H9 (cell line): ENCODE measurements at regions not wholly inside any gene's neighbourhood (a gene's known extent, or its start where the extent isn't known, plus 50 kb on each side); places are given as distances from the start of the nearest gene placed in this dataset.

Experiments used
- DNase-seq: peaks from one replicate; pipeline ENCODE4 v3.0.0-alpha.2; 2017
- H2AFZ ChIP-seq: one replicate; pipeline ENCODE4 v1.6.1; 2013; ENCODE audit warnings: mild to moderate bottlenecking, low read length, control low read depth, moderate library complexity
- H2AK5ac ChIP-seq: 2 replicates; pipeline ENCODE4 v1.6.1; 2013; ENCODE audit warnings: low read length, control low read depth, mixed read lengths; ENCODE audit not compliant: insufficient read length
- H2BK120ac ChIP-seq: one replicate; pipeline ENCODE4 v1.6.1; 2013; ENCODE audit warnings: low read depth, mild to moderate bottlenecking, low read length, control low read depth, inconsistent platforms; ENCODE audit not compliant: poor library complexity, severe bottlenecking
- H2BK12ac ChIP-seq: 2 replicates; pipeline ENCODE4 v1.6.1; 2013; ENCODE audit warnings: low read length, control low read depth, mixed read lengths, low read depth; ENCODE audit not compliant: insufficient read length
- H2BK15ac ChIP-seq: 2 replicates; pipeline ENCODE4 v1.6.1; 2013; ENCODE audit warnings: low read depth, low read length, control low read depth
- H2BK20ac ChIP-seq: one replicate; pipeline ENCODE4 v1.6.1; 2013; ENCODE audit warnings: low read depth, mild to moderate bottlenecking, low read length, control low read depth, inconsistent platforms; ENCODE audit not compliant: poor library complexity, severe bottlenecking
- H2BK5ac ChIP-seq: 2 replicates; pipeline ENCODE4 v1.6.1; 2013; ENCODE audit warnings: low read length, control low read depth, mixed read lengths; ENCODE audit not compliant: insufficient read length
- H3K14ac ChIP-seq: 2 replicates; pipeline ENCODE4 v1.6.1; 2013; ENCODE audit warnings: low read length, control low read depth; ENCODE audit not compliant: insufficient read depth
- H3K18ac ChIP-seq: 2 replicates; pipeline ENCODE4 v1.6.1; 2013; ENCODE audit warnings: low read depth, mild to moderate bottlenecking, mixed read lengths, low read length, control low read depth; ENCODE audit not compliant: insufficient read length
- H3K23ac ChIP-seq: 2 replicates; pipeline ENCODE4 v1.6.1; 2013; ENCODE audit warnings: low read length, control low read depth, mixed read lengths, low read depth; ENCODE audit not compliant: insufficient read length
- H3K23me2 ChIP-seq: 2 replicates; pipeline ENCODE4 v1.6.1; 2013; ENCODE audit warnings: low read depth, mild to moderate bottlenecking, mixed read lengths, low read length, control low read depth; ENCODE audit not compliant: insufficient read length, poor library complexity, severe bottlenecking
- H3K27ac ChIP-seq: 2 replicates; pipeline ENCODE4 v1.5.1; 2013; ENCODE audit warnings: low read length, control low read depth, mixed read lengths, low read depth; ENCODE audit not compliant: insufficient read length
- H3K27me3 ChIP-seq: 2 replicates; pipeline ENCODE4 v1.6.1; 2013; ENCODE audit warnings: low read length, control low read depth, inconsistent platforms; ENCODE audit not compliant: insufficient read depth
- H3K4ac ChIP-seq: 2 replicates; pipeline ENCODE4 v1.6.1; 2013; ENCODE audit warnings: low read depth, mild to moderate bottlenecking, control low read depth, inconsistent platforms, low read length, moderate library complexity
- H3K4me1 ChIP-seq: 2 replicates; pipeline ENCODE4 v1.6.1; 2013; ENCODE audit warnings: low read length, control low read depth, inconsistent platforms; ENCODE audit not compliant: insufficient read depth
- H3K4me2 ChIP-seq: 2 replicates; pipeline ENCODE4 v1.6.1; 2013; ENCODE audit warnings: low read length, control low read depth, mixed read lengths; ENCODE audit not compliant: insufficient read length, insufficient read depth
- H3K56ac ChIP-seq: 2 replicates; pipeline ENCODE4 v1.6.1; 2013; ENCODE audit warnings: low read depth, mild to moderate bottlenecking, mixed read lengths, low read length, control low read depth; ENCODE audit not compliant: insufficient read length
- H3K79me1 ChIP-seq: 2 replicates; pipeline ENCODE4 v1.6.1; 2013; ENCODE audit warnings: low read depth, mild to moderate bottlenecking, moderate library complexity, low read length, control low read depth, inconsistent platforms; ENCODE audit not compliant: insufficient read depth, poor library complexity, severe bottlenecking
- H3K79me2 ChIP-seq: 2 replicates; pipeline ENCODE4 v1.6.1; 2013; ENCODE audit warnings: low read length, control low read depth, inconsistent platforms; ENCODE audit not compliant: insufficient read depth
- H3K9ac ChIP-seq: 2 replicates; pipeline ENCODE4 v1.6.1; 2013; ENCODE audit warnings: low read length, control low read depth, mixed read lengths; ENCODE audit not compliant: insufficient read length; ENCODE audit errors: extremely low read depth
- H3K9me3 ChIP-seq: one replicate; pipeline ENCODE4 v1.6.1; 2013; ENCODE audit warnings: low read depth, low read length, inconsistent platforms; ENCODE audit not compliant: control insufficient read depth
- H3T11ph ChIP-seq: one replicate; pipeline ENCODE4 v1.6.1; 2013; ENCODE audit warnings: mild to moderate bottlenecking, low read length, control low read depth, inconsistent platforms
- H4K20me1 ChIP-seq: one replicate; pipeline ENCODE4 v1.6.1; 2013; ENCODE audit not compliant: control insufficient read depth, insufficient read length, insufficient read depth
- H4K5ac ChIP-seq: 2 replicates; pipeline ENCODE4 v1.6.1; 2013; ENCODE audit warnings: low read depth, mild to moderate bottlenecking, mixed read lengths, low read length, control low read depth; ENCODE audit not compliant: insufficient read length
- H4K8ac ChIP-seq: replicated peaks from 2 replicates; pipeline ENCODE4 v1.6.1; 2013; ENCODE audit warnings: low read length, control low read depth, mixed read lengths, low read depth; ENCODE audit not compliant: insufficient read length
- H4K91ac ChIP-seq: 2 replicates; pipeline ENCODE4 v1.6.1; 2013; ENCODE audit warnings: low read depth, mild to moderate bottlenecking, moderate library complexity, mixed read lengths, low read length, control low read depth; ENCODE audit not compliant: insufficient read length
- H3K27ac Mint-ChIP-seq, 3 experiments: 2 replicates in 2 of 3; 3 replicates in 1 of 3; pipeline ENCODE4 v1.8.0; 2020 to 2021; ENCODE audit warnings: mixed read lengths in 3 of 3, mild to moderate bottlenecking in 1 of 3, moderate library complexity in 1 of 3
- H3K27me3 Mint-ChIP-seq: 2 replicates; pipeline ENCODE4 v1.8.0; 2021; ENCODE audit warnings: low read depth, mild to moderate bottlenecking, moderate library complexity, mixed read lengths
- H3K36me3 Mint-ChIP-seq, 3 experiments: 2 replicates in 2 of 3; 3 replicates in 1 of 3; pipeline ENCODE4 v1.8.0; 2020 to 2021; ENCODE audit warnings: low read depth in 3 of 3, mixed read lengths in 3 of 3; ENCODE audit not compliant: insufficient read depth in 1 of 3
- H3K4me1 Mint-ChIP-seq, 2 experiments: 2 replicates each; pipeline ENCODE4 v1.8.0; 2020; ENCODE audit warnings: mixed read lengths in 2 of 2
- H3K4me3 Mint-ChIP-seq, 2 experiments: 2 replicates in 1 of 2; 3 replicates in 1 of 2; pipeline ENCODE4 v1.8.0; 2020 to 2021; ENCODE audit warnings: mild to moderate bottlenecking in 2 of 2, mixed read lengths in 2 of 2, moderate library complexity in 1 of 2
- H3K9me3 Mint-ChIP-seq, 2 experiments: 2 replicates in 1 of 2; 3 replicates in 1 of 2; pipeline ENCODE4 v1.8.0; 2020; ENCODE audit warnings: mild to moderate bottlenecking in 2 of 2, mixed read lengths in 2 of 2, moderate library complexity in 1 of 2
- TF ChIP-seq, protein P1 (sequence below): fragments of 200-600 bp; sonication (generic); conservative IDR thresholded peaks from 3 replicates; pipeline ENCODE4 v1.8.0; 2021; ENCODE audit warnings: antibody characterized with exemption, mild to moderate bottlenecking

DNA sequence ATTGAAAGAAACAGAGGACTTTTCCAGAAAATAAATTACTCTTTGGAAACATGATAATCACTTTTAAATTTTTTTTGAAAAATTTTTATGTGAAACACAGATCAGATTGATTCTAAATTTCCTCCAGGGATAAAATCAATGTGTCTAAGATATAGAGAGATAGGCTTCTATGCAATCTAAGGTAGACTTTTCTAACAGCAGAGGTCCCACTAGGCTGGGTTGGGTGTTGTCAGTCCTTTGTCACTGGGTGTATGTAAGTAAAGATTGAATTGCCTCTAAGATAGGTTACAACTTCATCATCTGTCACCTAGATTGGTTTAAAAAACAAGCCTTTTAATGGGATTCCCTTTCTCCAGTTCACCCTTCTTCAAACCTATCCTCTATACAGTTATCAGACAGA is 449.9 kb downstream of the DHX35 start:
- no peak overlapping the region for H3K18ac ChIP-seq
- Mint-ChIP-seq H3K36me3 (no peaks in the 10 kb centered on the region), H3K27ac (no peak overlapping the region), H3K27me3 (0 out of 2 replicates have a peak, but pooled peaks cover 1% of the 10 kb centered on the region), H3K9me3 (no peaks in the 10 kb centered on the region), H3K4me1 (peaks cover 0 to under 1% of the 10 kb centered on the region in 2 experiments; a peak in 1 of 4 replicates), H3K4me3 (no peak overlapping the region)
- no peaks in the 10 kb centered on the region for H3K23me2 ChIP-seq
- H4K91ac ChIP-seq: no peak overlapping the region
- H3K79me1 ChIP-seq: no peaks in the 10 kb centered on the region
- H2AK5ac ChIP-seq: no peak overlapping the region
- TF ChIP-seq, protein P1, sequence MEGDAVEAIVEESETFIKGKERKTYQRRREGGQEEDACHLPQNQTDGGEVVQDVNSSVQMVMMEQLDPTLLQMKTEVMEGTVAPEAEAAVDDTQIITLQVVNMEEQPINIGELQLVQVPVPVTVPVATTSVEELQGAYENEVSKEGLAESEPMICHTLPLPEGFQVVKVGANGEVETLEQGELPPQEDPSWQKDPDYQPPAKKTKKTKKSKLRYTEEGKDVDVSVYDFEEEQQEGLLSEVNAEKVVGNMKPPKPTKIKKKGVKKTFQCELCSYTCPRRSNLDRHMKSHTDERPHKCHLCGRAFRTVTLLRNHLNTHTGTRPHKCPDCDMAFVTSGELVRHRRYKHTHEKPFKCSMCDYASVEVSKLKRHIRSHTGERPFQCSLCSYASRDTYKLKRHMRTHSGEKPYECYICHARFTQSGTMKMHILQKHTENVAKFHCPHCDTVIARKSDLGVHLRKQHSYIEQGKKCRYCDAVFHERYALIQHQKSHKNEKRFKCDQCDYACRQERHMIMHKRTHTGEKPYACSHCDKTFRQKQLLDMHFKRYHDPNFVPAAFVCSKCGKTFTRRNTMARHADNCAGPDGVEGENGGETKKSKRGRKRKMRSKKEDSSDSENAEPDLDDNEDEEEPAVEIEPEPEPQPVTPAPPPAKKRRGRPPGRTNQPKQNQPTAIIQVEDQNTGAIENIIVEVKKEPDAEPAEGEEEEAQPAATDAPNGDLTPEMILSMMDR: no peak
- H3K79me2 ChIP-seq: no peaks in the 10 kb centered on the region
- no peak overlapping the region for H3K56ac ChIP-seq
- no peak overlapping the region for H3T11ph ChIP-seq
- no peak overlapping the region for H3K27ac ChIP-seq
- H4K8ac ChIP-seq: no peak overlapping the region
- no peaks in the 10 kb centered on the region for H4K20me1 ChIP-seq
- no peak overlapping the region for H4K5ac ChIP-seq
- H3K4me1 ChIP-seq: no peaks in the 10 kb centered on the region
- H2BK120ac ChIP-seq: no peak overlapping the region
- no peak overlapping the region for H2BK15ac ChIP-seq
- H2BK20ac ChIP-seq: no peak overlapping the region
- no peak overlapping the region for H3K14ac ChIP-seq
- no peak overlapping the region for H3K4ac ChIP-seq
- H3K9me3 ChIP-seq: no peaks in the 10 kb centered on the region
- H3K23ac ChIP-seq: no peak overlapping the region
- no peak overlapping the region for H2AFZ ChIP-seq
- no peak for DNase-seq
- H3K9ac ChIP-seq: no peak overlapping the region
- H3K27me3 ChIP-seq: no peaks in the 10 kb centered on the region
- no peak overlapping the region for H2BK12ac ChIP-seq
- H2BK5ac ChIP-seq: no peak overlapping the region
- no peak overlapping the region for H3K4me2 ChIP-seq
